Endothelial cell of umbilical vein (primary cell): ENCODE measurements at regions not wholly inside any gene's neighbourhood (a gene's known extent, or its start where the extent isn't known, plus 50 kb on each side); places are given as distances from the start of the nearest gene placed in this dataset.

Experiments
- BruUV-seq: library from RNA; stranded (reverse); fragments of 400-500 nt; replicated peaks from 2 replicates; lab custom pipeline; 2021; lab: Mats Ljungman, UMichigan
- CTCF ChIA-PET: fragments of 300-600, 350-600 bp; sonication (Branson Sonifier 250); formaldehyde crosslinking; loops from one replicate; lab custom pipeline; 2021; ENCODE audit warnings: antibody characterized with exemption, inconsistent platforms; lab: Charles Lee
- POLR2A ChIA-PET: fragments of 300-600, 350-600 bp; sonication (Branson Sonifier 250); formaldehyde crosslinking; loops from one replicate; lab custom pipeline; 2021; ENCODE audit warnings: antibody characterized with exemption, inconsistent platforms; lab: Charles Lee
- DNase-seq: peaks from one replicate; pipeline ENCODE4 v3.0.0-alpha.2; 2011; ENCODE audit warnings: low read depth, low spot score
- FAIRE-seq: peaks from 2 replicates; lab custom pipeline; 2011; peaks lifted over from hg19 to GRCh38; lab: Jason Lieb, UNC
- H2AFZ ChIP-seq: 2 replicates; pipeline ENCODE4 v1.6.0; 2012; ENCODE audit warnings: low read depth, low read length, control low read depth, inconsistent platforms
- H3K27ac ChIP-seq: 2 replicates; pipeline ENCODE4 v1.5.1; 2011; ENCODE audit warnings: low read depth, mild to moderate bottlenecking, control low read depth, low read length, moderate library complexity; ENCODE audit not compliant: insufficient read depth
- H3K27me3 ChIP-seq, 2 experiments: 2 replicates each; pipeline versions ENCODE4 v1.6.0 to v1.6.1; 2011; ENCODE audit warnings: low read length in 2 of 2, mixed read lengths in 1 of 2; ENCODE audit not compliant: control insufficient read depth in 2 of 2, insufficient read depth in 2 of 2
- H3K36me3 ChIP-seq, 2 experiments: 2 replicates in 1 of 2; 3 replicates in 1 of 2; pipeline ENCODE4 v1.5.1; 2011; ENCODE audit warnings: low read length in 2 of 2, mild to moderate bottlenecking in 1 of 2, moderate library complexity in 1 of 2; ENCODE audit not compliant: control insufficient read depth in 2 of 2, insufficient read depth in 2 of 2; ENCODE audit errors: extremely low read depth in 1 of 2
- H3K4me1 ChIP-seq: 3 replicates; pipeline ENCODE4 v1.5.1; 2011; ENCODE audit warnings: mild to moderate bottlenecking, low read length; ENCODE audit not compliant: control insufficient read depth, insufficient read depth; ENCODE audit errors: extremely low read depth
- H3K4me2 ChIP-seq: 2 replicates; pipeline ENCODE4 v1.6.1; 2011; ENCODE audit warnings: low read length, control low read depth, mixed read lengths; ENCODE audit not compliant: insufficient read depth
- H3K4me3 ChIP-seq, 3 experiments: fragments of 200-600 bp in 1 of 3; sonication (generic), shearing (Covaris generic) in 1 of 3; replicated peaks in 1 of 3; 2 replicates each; pipeline ENCODE4 v1.5.1; 2011 to 2016; ENCODE audit warnings: control low read depth in 3 of 3, low read length in 3 of 3, mild to moderate bottlenecking in 2 of 3, inconsistent platforms in 1 of 3, low read depth in 1 of 3, moderate library complexity in 1 of 3; ENCODE audit not compliant: insufficient read depth in 1 of 3
- H3K79me2 ChIP-seq: 2 replicates; pipeline ENCODE4 v1.6.0; 2012; ENCODE audit warnings: low read length, inconsistent platforms; ENCODE audit not compliant: control insufficient read depth, insufficient read depth
- H3K9ac ChIP-seq: replicated peaks from 2 replicates; pipeline ENCODE3; 2011; ENCODE audit warnings: low read length, control low read depth; ENCODE audit not compliant: insufficient read depth; ENCODE audit errors: extremely low read depth
- H3K9me1 ChIP-seq: replicated peaks from 3 replicates; pipeline ENCODE4 v1.6.0; 2011; ENCODE audit warnings: mild to moderate bottlenecking, low read length; ENCODE audit not compliant: control insufficient read depth, insufficient read depth; ENCODE audit errors: extremely low read depth
- H3K9me3 ChIP-seq: replicated peaks from 2 replicates; pipeline ENCODE4 v1.5.1; 2012; ENCODE audit warnings: low read length, inconsistent platforms; ENCODE audit not compliant: control insufficient read depth, insufficient read depth
- H4K20me1 ChIP-seq: replicated peaks from 2 replicates; pipeline ENCODE3; 2011; ENCODE audit warnings: mild to moderate bottlenecking, low read length; ENCODE audit not compliant: control insufficient read depth, insufficient read depth; ENCODE audit errors: extremely low read depth
- EZH2 ChIP-seq: IDR thresholded peaks from 2 replicates; pipeline ENCODE4 v1.6.1; 2012; ENCODE audit warnings: borderline replicate concordance, low read depth, mild to moderate bottlenecking, moderate library complexity, low read length, inconsistent platforms; ENCODE audit not compliant: severe bottlenecking
- FOS ChIP-seq: IDR thresholded peaks from 2 replicates; pipeline ENCODE4 v1.6.1; 2011; ENCODE audit warnings: mild to moderate bottlenecking, low read length, moderate library complexity, borderline replicate concordance; ENCODE audit not compliant: insufficient read depth
- JUN ChIP-seq: IDR thresholded peaks from 2 replicates; pipeline ENCODE4 v1.6.1; 2011; ENCODE audit warnings: borderline replicate concordance, low read depth; ENCODE audit not compliant: insufficient read length, insufficient read depth
- MYC ChIP-seq: IDR thresholded peaks from one replicate; pipeline ENCODE4 v1.6.1; 2011; ENCODE audit warnings: mild to moderate bottlenecking, low read depth, low read length
- POLR2AphosphoS5 ChIP-seq: IDR thresholded peaks from 2 replicates; pipeline ENCODE4 v1.6.1; 2012; ENCODE audit warnings: low read depth, mild to moderate bottlenecking, control low read depth, low read length, moderate library complexity; ENCODE audit not compliant: insufficient read depth
- dilution Hi-C: fragments of 300-500 bp; cut with MboI; formaldehyde crosslinking; loops from one replicate; pipeline ENCODE4 v1.15.0; 2019; ENCODE audit warnings: low sequenced_read_pairs; ENCODE audit not compliant: extremely low pct_ligation_motif_present
- intact Hi-C: fragments of 100-400 bp; cut with micrococcal nuclease; formaldehyde crosslinking; loops from one replicate; pipeline ENCODE4 v1.10.0; 2022
- TF ChIP-seq, protein P1 (sequence below): IDR thresholded peaks from 2 replicates; pipeline ENCODE4 v1.6.1; 2011; ENCODE audit not compliant: insufficient read depth, insufficient read length
- TF ChIP-seq, protein P2 (sequence below), 2 donors: IDR thresholded peaks; 1 replicate in 1 of 2; 2 replicates in 1 of 2; pipeline ENCODE4 v1.5.1; 2011; ENCODE audit warnings: low read length in 2 of 2, mild to moderate bottlenecking in 2 of 2, moderate library complexity in 2 of 2, control low read depth in 1 of 2, inconsistent platforms in 1 of 2, low read depth in 1 of 2; ENCODE audit not compliant: insufficient read depth in 1 of 2; ENCODE audit errors: extremely low read depth in 1 of 2

DNA sequence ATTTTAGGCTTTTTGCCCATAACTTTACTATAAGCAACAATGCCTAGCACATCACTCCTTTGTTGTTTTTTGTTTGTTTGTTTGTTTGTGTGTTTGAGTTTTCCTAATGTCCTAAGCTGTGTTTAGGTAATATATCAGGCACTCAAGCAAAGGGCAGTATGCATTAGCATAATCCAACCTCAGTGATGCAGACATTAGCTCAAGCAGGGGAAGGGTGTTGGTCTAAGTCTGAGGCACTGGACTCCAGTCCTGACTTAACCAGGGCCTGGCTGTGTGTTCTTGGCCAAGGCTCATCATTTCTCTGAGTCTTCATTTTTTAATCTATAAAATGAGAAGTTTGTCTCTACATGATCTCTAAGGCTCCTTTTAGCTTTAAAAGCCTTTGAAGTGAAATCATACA, 65.9 kb upstream of the RFC3 start:
- ChIA-PET POLR2A (no interaction called here), CTCF (interaction anchor here (0.8 to 1.3 kb wide), 2 partner anchors 10 to 49 kb away, joined by 3 to 5 read pairs; no protein-coding TSS in a partner anchor)
- Histone ChIP-seq H3K4me2 (no peak overlapping the region), H3K9me3 (no peaks in the 10 kb centered on the region), H3K27ac (no peak overlapping the region), H3K9ac (no peak overlapping the region), H3K9me1 (no peaks in the 10 kb centered on the region), H4K20me1 (no peaks in the 10 kb centered on the region), H3K36me3 (no peaks in the 10 kb centered on the region), H3K4me3 (no peak overlapping the region), H2AFZ (no peak overlapping the region), H3K4me1 (no peaks in the 10 kb centered on the region), H3K79me2 (no peaks in the 10 kb centered on the region), H3K27me3 (peaks cover 5% of the 10 kb centered on the region in 2 experiments)
- TF ChIP-seq POLR2AphosphoS5 (no peak), EZH2 (no peak), JUN (no peak), MYC (no peak), FOS (no peak)
- TF ChIP-seq, protein P1, sequence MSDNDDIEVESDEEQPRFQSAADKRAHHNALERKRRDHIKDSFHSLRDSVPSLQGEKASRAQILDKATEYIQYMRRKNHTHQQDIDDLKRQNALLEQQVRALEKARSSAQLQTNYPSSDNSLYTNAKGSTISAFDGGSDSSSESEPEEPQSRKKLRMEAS = no peak
- TF ChIP-seq, protein P2, sequence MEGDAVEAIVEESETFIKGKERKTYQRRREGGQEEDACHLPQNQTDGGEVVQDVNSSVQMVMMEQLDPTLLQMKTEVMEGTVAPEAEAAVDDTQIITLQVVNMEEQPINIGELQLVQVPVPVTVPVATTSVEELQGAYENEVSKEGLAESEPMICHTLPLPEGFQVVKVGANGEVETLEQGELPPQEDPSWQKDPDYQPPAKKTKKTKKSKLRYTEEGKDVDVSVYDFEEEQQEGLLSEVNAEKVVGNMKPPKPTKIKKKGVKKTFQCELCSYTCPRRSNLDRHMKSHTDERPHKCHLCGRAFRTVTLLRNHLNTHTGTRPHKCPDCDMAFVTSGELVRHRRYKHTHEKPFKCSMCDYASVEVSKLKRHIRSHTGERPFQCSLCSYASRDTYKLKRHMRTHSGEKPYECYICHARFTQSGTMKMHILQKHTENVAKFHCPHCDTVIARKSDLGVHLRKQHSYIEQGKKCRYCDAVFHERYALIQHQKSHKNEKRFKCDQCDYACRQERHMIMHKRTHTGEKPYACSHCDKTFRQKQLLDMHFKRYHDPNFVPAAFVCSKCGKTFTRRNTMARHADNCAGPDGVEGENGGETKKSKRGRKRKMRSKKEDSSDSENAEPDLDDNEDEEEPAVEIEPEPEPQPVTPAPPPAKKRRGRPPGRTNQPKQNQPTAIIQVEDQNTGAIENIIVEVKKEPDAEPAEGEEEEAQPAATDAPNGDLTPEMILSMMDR (IDR thresholded peaks at IDR 0.05; ENCODE audit: extremely low read depth in 1 of 2, insufficient read depth in 1 of 2, low read depth in 1 of 2, low read length in 2 of 2) = no peak
- DNase-seq (no peak), FAIRE-seq (no peak)
- intact Hi-C loops (no loop called here), dilution Hi-C loops (no loop called here)
- BruUV-seq = no TSS peak
